C4-2B (cell line): ENCODE measurements at regions not wholly inside any gene's neighbourhood (a gene's known extent, or its start where the extent isn't known, plus 50 kb on each side); places are given as distances from the start of the nearest gene placed in this dataset.
A peak's percentile ranks its signal among the peaks of the same experiment; 100 is the strongest.

Source experiments
- H3K27ac ChIP-seq: fragments of 450-650 bp; 2 replicates; pipeline ENCODE4 v1.5.1; 2017
- CTCF ChIP-seq: fragments of 450-650 bp; conservative IDR thresholded peaks from 2 replicates; pipeline ENCODE4 v1.5.1; 2017; ENCODE audit warnings: mild to moderate bottlenecking
- ZFX ChIP-seq: fragments of 450-650 bp; IDR thresholded peaks from 2 replicates; pipeline ENCODE4 v1.6.1; 2017

- H3K27ac ChIP-seq: no peak overlapping the region
- TF ChIP-seq CTCF (no peak), ZFX (no peak)
Observed at GRCh38 chr2:123916531-123916930, 108.6 kb upstream of the CNTNAP5 start.

- no peak for TF ChIP-seq ZFX
- TF ChIP-seq CTCF: no peak
- no peak overlapping the region for H3K27ac ChIP-seq
Observed at GRCh38 chr2:123917241-123917640, 107.8 kb upstream of the CNTNAP5 start.

DNA sequence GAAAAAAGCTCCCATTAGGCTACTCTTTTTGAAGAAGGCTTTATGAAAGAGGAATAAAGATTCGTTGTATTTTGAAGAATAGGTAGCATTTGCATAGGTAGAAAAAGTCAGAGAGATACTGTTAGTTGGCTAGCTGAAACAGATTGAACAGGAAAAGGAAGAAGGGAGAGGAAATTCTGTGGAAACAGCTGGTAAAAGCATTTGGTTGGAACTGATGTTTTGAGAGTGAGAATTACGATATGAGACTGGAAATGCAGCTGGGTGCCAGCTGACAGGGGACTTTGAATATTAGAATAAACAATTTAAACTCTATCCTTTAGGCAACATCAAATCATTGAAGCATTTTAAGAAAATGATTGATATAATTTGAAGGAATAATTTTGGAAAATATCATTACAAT is 96.7 kb upstream of the CNTNAP5 start:
- no peak for TF ChIP-seq ZFX
- TF ChIP-seq CTCF: no peak
- H3K27ac ChIP-seq: no peak overlapping the region

DNA sequence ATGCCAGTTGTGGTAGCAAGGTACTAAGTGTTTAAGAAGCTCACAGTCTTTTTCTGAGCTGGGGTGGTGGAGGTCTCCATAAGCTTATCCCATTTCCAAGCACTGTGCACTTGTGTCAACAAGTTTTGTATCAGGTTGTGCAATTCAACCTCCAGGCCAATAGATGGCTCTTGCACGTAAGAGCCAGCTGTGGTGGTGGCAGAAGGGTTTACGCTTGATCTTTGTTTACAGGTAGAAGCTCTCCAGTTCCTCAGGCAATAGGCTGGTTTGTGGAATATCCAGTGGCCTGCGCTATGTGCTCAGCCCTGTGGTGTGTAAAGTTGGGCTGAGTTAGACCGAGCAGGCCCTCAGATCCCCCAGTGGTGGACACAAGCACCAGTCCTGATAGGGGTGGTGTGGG is 89.7 kb upstream of the CNTNAP5 start:
- TF ChIP-seq ZFX (no peak), CTCF (peak; percentile 37)
- no peak overlapping the region for H3K27ac ChIP-seq

DNA sequence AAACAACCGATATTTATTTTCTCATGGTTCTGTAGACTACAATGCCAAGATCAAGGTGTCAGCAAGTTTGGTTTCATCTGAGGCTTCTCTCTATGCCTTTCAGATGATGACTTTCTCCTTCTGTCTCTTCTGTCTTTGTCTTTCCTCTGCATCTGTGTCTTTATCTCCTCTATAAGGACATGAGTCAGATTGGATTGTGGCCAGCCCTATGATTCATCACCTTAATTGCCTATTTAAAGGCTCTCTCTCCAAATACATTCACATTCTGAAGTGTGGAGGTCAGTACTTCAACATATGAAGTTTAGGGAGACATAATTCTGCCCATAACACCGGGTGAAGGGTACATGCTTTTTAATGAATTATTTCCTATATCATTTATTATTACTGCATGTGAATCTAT is 71.2 kb upstream of the CNTNAP5 start:
- TF ChIP-seq CTCF (no peak), ZFX (no peak)
- no peak overlapping the region for H3K27ac ChIP-seq

GRCh38 chr2:123958011-123958410 is 67.1 kb upstream of the CNTNAP5 start:
- no peak overlapping the region for H3K27ac ChIP-seq
- TF ChIP-seq CTCF: no peak
- no peak for TF ChIP-seq ZFX

DNA sequence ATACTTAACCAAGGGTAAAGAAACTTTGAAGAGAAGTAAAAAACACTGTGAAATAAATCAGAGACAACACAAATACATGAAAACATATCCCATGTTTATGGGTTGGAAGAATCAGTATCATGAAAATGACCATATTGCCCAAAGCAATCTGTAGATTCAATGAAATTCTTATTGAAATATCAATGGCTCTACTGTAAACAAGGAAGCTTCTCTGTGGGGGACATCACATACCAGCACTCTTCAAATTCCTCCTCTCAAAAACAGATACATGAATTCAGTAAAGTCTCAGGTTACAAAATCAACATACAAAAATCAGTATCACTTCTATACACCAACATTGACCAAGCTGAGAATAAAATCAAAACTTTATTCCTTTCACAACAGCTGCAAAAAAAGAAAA is 63.5 kb upstream of the CNTNAP5 start:
- TF ChIP-seq CTCF: no peak
- no peak for TF ChIP-seq ZFX
- no peak overlapping the region for H3K27ac ChIP-seq
